Caco-2 (cell line): ENCODE measurements at regions not wholly inside any gene's neighbourhood (a gene's known extent, or its start where the extent isn't known, plus 50 kb on each side); places are given as distances from the start of the nearest gene placed in this dataset.

Experiments used
- BruUV-seq: library from RNA; stranded (reverse); fragments of 400-500 nt; replicated peaks from 2 replicates; lab custom pipeline; 2021; lab: Mats Ljungman, UMichigan
- CTCF ChIA-PET: fragments of 300-600 bp; sonication (Branson Sonifier 250); formaldehyde crosslinking; loops from one replicate; lab custom pipeline; 2022; ENCODE audit warnings: antibody characterized with exemption; lab: Charles Lee
- POLR2A ChIA-PET: fragments of 300-600 bp; sonication (Branson Sonifier 250); formaldehyde crosslinking; loops from one replicate; lab custom pipeline; 2022; ENCODE audit warnings: antibody characterized with exemption; lab: Charles Lee
- DNase-seq, 2 experiments: peaks; one replicate each; pipeline versions ENCODE4 v3.0.0 to v3.0.0-alpha.2; 2020 to 2022
- H3K27me3 ChIP-seq: replicated peaks from 2 replicates; pipeline ENCODE4 v1.6.0; 2011; ENCODE audit warnings: low read length; ENCODE audit not compliant: control insufficient read depth, insufficient read depth
- H3K36me3 ChIP-seq: 2 replicates; pipeline ENCODE4 v1.5.1; 2011; ENCODE audit warnings: low read length; ENCODE audit not compliant: control insufficient read depth, insufficient read depth
- H3K4me1 ChIP-seq: fragments of 250-450 bp; sonication (Bioruptor Pico); 2 replicates; pipeline ENCODE4 v1.5.1; 2020; ENCODE audit warnings: mild to moderate bottlenecking
- H3K4me3 ChIP-seq: 2 replicates; pipeline ENCODE4 v1.5.1; 2011; ENCODE audit warnings: low read depth, mild to moderate bottlenecking, control low read depth, low read length
- H3K9me3 ChIP-seq: fragments of 250-450 bp; sonication (Bioruptor Pico); 2 replicates; pipeline ENCODE4 v1.5.1; 2020; ENCODE audit warnings: mild to moderate bottlenecking, moderate library complexity
- H3K27ac Mint-ChIP-seq: one replicate; pipeline ENCODE4 v1.8.0; 2022; ENCODE audit warnings: mixed read lengths; ENCODE audit not compliant: unreplicated experiment
- H3K27me3 Mint-ChIP-seq: one replicate; pipeline ENCODE4 v1.8.0; 2022; ENCODE audit warnings: mixed read lengths; ENCODE audit not compliant: insufficient read depth, unreplicated experiment
- H3K36me3 Mint-ChIP-seq: one replicate; pipeline ENCODE4 v1.8.0; 2022; ENCODE audit warnings: mild to moderate bottlenecking, mixed read lengths; ENCODE audit not compliant: insufficient read depth, unreplicated experiment
- H3K4me1 Mint-ChIP-seq: one replicate; pipeline ENCODE4 v1.8.0; 2022; ENCODE audit warnings: low read depth, mixed read lengths; ENCODE audit not compliant: unreplicated experiment
- H3K4me3 Mint-ChIP-seq: one replicate; pipeline ENCODE4 v1.8.0; 2022; ENCODE audit warnings: mild to moderate bottlenecking, moderate library complexity, mixed read lengths; ENCODE audit not compliant: unreplicated experiment
- H3K9me3 Mint-ChIP-seq: one replicate; pipeline ENCODE4 v1.8.0; 2022; ENCODE audit warnings: mixed read lengths; ENCODE audit not compliant: unreplicated experiment
- intact Hi-C: fragments of 100-400 bp; cut with micrococcal nuclease; formaldehyde crosslinking; loops from one replicate; pipeline ENCODE4 v1.10.0; 2022; ENCODE audit not compliant: unreplicated experiment
- TF ChIP-seq, protein P1 (sequence below), 2 experiments: fragments of 200-600 bp in 1 of 2; IDR thresholded peaks; 1 replicate in 1 of 2; 2 replicates in 1 of 2; pipeline versions ENCODE4 v1.5.1 to v1.8.0; 2011 to 2022; ENCODE audit warnings: antibody characterized with exemption in 1 of 2, control low read depth in 1 of 2, inconsistent platforms in 1 of 2, low read depth in 1 of 2, low read length in 1 of 2, mild to moderate bottlenecking in 1 of 2, moderate library complexity in 1 of 2; ENCODE audit not compliant: insufficient read depth in 1 of 2, severe bottlenecking in 1 of 2, unreplicated experiment in 1 of 2

DNA sequence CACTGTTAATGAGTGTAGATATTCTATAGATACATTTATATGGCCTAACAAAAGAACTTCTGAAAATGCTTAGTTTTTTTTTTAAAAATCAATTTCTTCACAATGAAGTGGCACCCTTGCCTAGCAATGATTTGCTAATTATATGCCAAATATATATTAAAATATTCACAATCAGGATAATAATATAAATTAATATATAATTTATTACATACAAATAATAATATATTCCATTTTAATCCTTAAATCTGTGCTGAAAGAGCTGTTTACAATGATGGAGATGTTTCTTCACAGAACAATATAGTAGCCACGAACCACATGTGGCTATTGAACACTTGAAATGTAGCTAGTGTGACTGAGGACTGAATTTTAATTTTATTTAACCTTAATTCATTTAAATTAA is 648.4 kb upstream of the GBE1 start:
- Histone ChIP-seq H3K9me3 (no peaks in the 10 kb centered on the region), H3K36me3 (no peaks in the 10 kb centered on the region), H3K4me3 (no peak overlapping the region), H3K27me3 (no peaks in the 10 kb centered on the region), H3K4me1 (no peaks in the 10 kb centered on the region)
- ChIA-PET CTCF (no interaction called here), POLR2A (no interaction called here)
- no TSS peak for BruUV-seq
- intact Hi-C loops = no loop called here
- Mint-ChIP-seq H3K36me3 (no peaks in the 10 kb centered on the region), H3K4me1 (no peaks in the 10 kb centered on the region), H3K9me3 (no peaks in the 10 kb centered on the region), H3K27me3 (no peaks in the 10 kb centered on the region), H3K27ac (no peak overlapping the region), H3K4me3 (no peak overlapping the region)
- TF ChIP-seq, protein P1, sequence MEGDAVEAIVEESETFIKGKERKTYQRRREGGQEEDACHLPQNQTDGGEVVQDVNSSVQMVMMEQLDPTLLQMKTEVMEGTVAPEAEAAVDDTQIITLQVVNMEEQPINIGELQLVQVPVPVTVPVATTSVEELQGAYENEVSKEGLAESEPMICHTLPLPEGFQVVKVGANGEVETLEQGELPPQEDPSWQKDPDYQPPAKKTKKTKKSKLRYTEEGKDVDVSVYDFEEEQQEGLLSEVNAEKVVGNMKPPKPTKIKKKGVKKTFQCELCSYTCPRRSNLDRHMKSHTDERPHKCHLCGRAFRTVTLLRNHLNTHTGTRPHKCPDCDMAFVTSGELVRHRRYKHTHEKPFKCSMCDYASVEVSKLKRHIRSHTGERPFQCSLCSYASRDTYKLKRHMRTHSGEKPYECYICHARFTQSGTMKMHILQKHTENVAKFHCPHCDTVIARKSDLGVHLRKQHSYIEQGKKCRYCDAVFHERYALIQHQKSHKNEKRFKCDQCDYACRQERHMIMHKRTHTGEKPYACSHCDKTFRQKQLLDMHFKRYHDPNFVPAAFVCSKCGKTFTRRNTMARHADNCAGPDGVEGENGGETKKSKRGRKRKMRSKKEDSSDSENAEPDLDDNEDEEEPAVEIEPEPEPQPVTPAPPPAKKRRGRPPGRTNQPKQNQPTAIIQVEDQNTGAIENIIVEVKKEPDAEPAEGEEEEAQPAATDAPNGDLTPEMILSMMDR (IDR thresholded peaks at IDR 0.05; ENCODE audit: insufficient read depth in 1 of 2, low read depth in 1 of 2, low read length in 1 of 2, severe bottlenecking in 1 of 2, unreplicated experiment in 1 of 2) = no peak
- no peak for DNase-seq

DNA sequence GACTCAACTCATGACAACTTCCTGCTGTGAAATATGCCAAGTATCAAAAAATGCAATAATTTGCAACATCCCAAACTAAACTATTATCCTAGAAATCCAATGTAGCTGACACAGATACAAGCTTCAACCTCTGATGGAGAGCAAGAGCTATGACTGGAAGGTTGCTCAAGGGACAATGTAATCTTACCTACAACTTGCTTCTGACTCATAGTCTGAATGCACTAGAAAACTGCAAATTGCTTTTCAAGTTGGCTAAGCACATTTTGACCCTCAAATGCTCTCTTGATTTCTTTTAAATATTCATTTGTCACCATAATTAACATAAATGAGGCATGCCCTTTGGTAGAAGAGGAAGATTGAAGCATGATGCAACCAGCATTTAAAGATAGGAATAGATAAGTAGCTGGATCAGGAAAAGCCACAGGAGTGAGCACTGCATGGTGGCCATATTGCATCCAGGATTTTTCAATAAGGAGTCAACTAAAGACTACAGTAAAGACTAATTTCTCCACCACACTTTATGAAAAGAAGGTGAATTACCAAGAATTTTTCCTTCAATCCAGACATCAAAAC is 630.8 kb upstream of the GBE1 start:
- Histone ChIP-seq H3K4me3 (no peak overlapping the region), H3K9me3 (no peaks in the 10 kb centered on the region), H3K27me3 (no peaks in the 10 kb centered on the region), H3K36me3 (no peaks in the 10 kb centered on the region), H3K4me1 (no peaks in the 10 kb centered on the region)
- no TSS peak for BruUV-seq
- TF ChIP-seq, protein P1 (IDR thresholded peaks at IDR 0.05; ENCODE audit: insufficient read depth in 1 of 2, low read depth in 1 of 2, low read length in 1 of 2, severe bottlenecking in 1 of 2, unreplicated experiment in 1 of 2) = no peak
- Mint-ChIP-seq H3K27ac (no peak overlapping the region), H3K4me1 (no peaks in the 10 kb centered on the region), H3K36me3 (no peaks in the 10 kb centered on the region), H3K4me3 (no peak overlapping the region), H3K27me3 (no peaks in the 10 kb centered on the region), H3K9me3 (no peaks in the 10 kb centered on the region)
- ChIA-PET POLR2A (no interaction called here), CTCF (no interaction called here)
- intact Hi-C loops = no loop called here
- DNase-seq = no peak

GRCh38 chr3:82390868-82391267 is 629.4 kb upstream of the GBE1 start:
- DNase-seq = no peak
- POLR2A ChIA-PET = no interaction called here

More at GRCh38 chr3:82390868-82391267, 629.4 kb upstream of the GBE1 start:
- Mint-ChIP-seq H3K4me1 (no peaks in the 10 kb centered on the region), H3K4me3 (no peak overlapping the region), H3K36me3 (no peaks in the 10 kb centered on the region), H3K9me3 (no peaks in the 10 kb centered on the region), H3K27me3 (no peaks in the 10 kb centered on the region), H3K27ac (no peak overlapping the region)
- CTCF ChIA-PET = no interaction called here
- intact Hi-C loops = no loop called here
- Histone ChIP-seq H3K27me3 (no peaks in the 10 kb centered on the region), H3K4me3 (no peak overlapping the region), H3K36me3 (no peaks in the 10 kb centered on the region), H3K4me1 (no peaks in the 10 kb centered on the region), H3K9me3 (no peaks in the 10 kb centered on the region)
- BruUV-seq = no TSS peak
- TF ChIP-seq, protein P1 (IDR thresholded peaks at IDR 0.05; ENCODE audit: insufficient read depth in 1 of 2, low read depth in 1 of 2, low read length in 1 of 2, severe bottlenecking in 1 of 2, unreplicated experiment in 1 of 2) = no peak
